GM18858 (cell line): ENCODE measurements at regions not wholly inside any gene's neighbourhood (a gene's known extent, or its start where the extent isn't known, plus 50 kb on each side); places are given as distances from the start of the nearest gene placed in this dataset.
"Not testable (repeated sequence)": the region's sequence is repeated elsewhere in the genome, so short reads cannot be mapped to it uniquely, and the experiment has no call there.

Experiments used
- ATAC-seq: cut with Tn5 transposase; IDR thresholded peaks from one replicate; pipeline ENCODE4 v1.9.1; 2021; ENCODE audit not compliant: unreplicated experiment

DNA sequence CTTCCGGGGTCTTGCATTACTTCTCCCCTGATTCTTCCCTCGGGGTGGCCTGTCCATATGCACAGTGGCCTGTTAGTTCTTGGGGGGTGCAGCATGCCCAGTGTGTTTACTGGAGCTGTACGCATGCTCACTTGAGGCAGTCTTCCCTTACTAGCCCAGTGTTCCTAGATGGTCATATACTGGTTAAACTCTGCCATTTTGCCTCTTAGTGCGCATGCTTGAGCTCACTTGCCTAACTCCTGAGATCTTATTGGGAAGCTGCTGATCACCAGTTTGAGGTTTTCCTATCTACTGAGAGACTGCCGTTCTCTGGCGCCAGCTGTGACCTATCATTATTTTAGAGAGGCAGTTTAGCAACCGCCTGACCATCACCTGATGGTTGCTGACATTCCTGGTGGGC is 571.2 kb downstream of the ADCYAP1 start:
- no peak for ATAC-seq

DNA sequence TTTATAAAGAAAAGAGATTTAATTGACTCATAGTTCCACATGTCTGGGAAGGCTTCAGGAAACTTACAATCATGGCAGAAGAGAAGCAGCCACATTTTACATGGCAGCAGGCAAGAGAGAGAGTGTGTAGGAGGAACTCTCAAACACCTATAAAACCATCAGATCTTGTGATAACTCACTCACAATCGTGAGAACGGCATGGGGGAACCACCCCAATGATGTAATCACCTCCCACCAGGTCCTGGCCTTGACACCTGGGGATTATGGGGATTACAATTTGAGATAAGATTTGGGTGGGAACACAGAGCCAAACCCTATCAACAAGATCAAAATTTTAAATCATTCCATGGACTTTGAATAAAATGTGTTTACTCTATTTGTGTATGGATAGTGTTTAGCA is 575.6 kb downstream of the ADCYAP1 start:
- no peak for ATAC-seq

DNA sequence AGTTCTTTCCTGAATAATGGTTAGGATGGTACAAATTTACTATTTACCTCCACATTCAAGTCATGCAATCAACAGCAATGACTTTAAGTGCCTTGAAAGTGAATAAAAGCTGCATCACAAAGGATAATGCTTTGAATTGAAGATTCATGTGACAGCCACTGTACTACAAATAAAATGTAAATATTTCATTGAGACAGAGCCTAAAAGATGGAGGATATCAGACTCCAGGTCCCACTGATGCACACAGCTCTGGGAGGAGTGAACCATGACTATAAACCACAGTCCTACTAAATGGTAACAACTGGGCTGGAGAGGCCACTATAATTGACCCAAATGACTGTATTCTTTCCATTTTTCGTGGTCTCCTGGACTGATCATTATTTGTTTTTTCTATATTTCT is 576.9 kb downstream of the ADCYAP1 start:
- ATAC-seq, result no peak

DNA sequence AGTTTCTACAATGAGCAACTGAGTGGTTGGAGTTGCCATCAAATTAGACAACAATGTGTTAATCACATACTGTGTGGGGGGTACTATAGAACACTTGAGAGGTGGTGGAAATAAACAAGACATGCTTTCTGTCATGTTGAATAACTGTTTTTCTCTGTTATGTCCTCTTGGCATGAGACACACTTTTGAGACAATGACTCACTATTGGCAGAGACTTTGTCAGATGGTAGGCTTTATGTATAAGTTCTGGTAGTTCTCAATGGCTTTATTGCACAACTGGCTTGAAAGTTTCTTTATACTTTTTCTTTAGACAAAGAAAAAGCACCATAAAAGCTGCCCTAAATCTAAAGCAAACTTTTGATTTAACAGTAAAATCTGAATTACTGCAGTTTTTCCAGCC is 578.7 kb downstream of the ADCYAP1 start:
- ATAC-seq, result no peak

DNA sequence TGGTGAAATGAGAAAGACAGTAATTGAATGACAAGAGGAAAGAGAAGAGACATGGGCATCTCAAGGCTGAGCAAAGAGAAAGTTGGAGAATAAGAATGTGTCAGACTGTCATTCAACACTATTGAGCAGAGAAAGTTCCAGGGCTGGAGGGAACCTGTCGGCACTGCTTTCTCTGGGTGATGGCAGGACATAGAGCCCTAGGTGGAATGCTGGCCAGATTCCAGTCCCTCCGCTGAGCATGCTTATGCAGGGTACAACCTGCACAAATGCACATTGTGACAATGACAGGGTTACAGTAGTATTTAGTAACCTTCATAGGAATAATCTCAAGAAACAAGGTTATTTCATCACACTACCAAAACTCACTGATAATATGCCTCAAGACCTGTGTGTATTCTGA is 582.8 kb downstream of the ADCYAP1 start:
- ATAC-seq, result no peak

DNA sequence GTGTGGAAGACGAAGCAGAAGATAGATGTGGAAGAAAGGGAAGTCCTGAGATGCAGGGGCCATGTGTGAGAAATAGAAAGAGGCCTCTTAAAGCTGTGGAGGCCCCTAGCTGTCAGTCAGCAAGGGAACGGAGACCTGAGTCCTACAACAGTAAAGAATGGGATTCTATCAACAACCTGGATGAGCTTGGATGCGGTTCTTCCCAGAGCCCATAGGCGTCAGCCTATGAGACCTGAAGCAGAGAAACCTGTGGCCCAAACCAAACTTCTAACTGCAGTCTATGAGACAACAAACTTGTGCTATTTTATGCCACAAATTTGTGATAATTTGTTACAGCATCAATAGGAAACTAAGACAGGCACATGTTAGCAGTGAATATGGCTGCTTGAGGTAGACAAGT is 583.7 kb downstream of the ADCYAP1 start:
- no peak for ATAC-seq

DNA sequence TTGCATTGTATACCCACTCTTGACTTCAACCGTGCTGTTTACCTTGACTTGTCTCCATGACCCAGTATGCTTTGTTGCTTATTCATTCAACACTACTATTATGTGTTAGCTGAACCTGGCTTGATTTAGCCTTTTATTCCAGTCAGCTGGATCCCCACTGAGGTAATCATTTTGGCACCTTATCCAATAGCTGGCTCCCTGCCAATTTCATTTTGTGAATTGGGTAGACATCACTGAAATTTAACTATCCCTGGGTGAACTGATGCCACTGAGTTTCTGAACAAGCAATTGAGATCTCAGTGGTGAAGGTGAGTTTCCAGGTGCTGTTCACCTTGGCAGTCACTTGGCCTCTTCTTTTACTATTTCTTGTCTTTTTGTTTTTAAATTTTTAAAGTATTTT is 584.3 kb downstream of the ADCYAP1 start:
- no peak for ATAC-seq

DNA sequence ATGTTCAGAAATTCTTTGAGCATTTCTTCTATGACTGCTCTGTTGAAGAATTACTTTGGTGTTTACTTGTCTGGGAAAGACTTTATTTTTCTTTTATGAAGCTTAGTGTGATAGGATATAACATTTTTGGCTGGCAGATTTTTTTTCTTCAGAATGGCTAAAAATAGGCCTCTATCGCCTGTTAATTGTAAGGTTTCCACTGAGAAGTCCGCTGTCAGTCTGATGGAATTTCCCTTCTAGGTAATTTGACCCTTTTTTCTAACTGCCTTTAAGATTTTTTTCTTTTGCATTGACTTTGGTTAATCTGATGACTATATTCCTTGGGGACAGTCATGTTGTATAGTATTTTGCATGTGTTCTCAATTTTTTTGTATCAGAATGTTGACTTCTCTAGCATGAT is 590.7 kb downstream of the ADCYAP1 start:
- ATAC-seq, result no peak

DNA sequence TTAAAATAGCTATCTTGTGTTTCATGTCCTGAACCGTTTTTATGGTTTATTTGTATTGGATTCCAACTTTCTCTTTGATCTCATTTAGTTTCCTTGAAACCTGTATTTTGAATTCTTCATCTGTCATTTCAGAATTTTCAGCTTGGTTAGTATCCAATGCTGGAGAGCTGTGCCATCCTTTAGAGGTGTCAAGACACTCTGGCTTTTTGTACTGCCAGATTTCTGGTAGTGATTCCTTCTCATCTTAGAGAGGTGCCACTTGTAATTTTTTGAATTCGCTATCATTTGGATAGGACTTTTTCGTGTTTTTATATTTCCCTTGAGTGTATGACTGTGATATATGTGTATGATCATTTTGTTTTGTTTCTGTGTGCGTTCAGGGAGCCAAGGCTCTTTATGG is 591.4 kb downstream of the ADCYAP1 start:
- ATAC-seq, result no peak

DNA sequence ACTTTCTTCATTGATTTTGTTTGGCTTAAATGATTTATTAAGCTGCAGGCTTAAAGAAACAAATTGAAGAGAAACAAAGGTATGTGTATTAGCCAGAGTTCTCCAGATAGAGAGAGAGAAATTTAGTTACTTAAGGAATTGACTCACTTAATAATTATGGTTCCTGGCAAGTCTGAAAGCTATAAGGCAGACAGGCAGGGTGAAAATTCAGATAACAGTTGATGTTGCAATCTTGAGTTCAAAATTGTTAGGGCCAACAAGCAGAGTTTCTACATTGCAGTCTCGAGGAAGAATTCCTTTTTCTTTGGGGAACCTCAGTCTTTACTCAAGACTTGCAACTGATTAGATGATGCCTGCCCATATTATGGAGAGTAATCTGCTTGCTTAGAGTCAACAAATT is 593.5 kb downstream of the ADCYAP1 start:
- no peak for ATAC-seq

DNA sequence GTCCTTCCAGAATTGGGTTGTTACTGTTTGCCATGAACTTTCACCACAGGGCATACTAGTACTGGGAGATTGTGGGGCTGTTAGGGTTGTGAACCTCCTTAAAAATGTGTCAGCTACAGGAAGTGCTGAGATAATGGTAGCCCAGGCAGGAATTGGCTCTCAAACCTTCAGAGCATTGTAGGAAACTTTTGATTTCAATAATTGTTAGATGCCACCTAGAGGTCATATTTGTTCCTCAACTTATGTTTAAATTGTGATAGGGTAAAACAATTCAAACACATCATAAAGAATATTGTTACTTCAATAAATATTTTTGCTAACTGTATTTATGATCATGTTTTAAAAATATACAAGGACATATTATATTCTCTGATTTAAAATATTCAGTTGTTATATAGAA is 594.6 kb downstream of the ADCYAP1 start:
- ATAC-seq, result no peak

DNA sequence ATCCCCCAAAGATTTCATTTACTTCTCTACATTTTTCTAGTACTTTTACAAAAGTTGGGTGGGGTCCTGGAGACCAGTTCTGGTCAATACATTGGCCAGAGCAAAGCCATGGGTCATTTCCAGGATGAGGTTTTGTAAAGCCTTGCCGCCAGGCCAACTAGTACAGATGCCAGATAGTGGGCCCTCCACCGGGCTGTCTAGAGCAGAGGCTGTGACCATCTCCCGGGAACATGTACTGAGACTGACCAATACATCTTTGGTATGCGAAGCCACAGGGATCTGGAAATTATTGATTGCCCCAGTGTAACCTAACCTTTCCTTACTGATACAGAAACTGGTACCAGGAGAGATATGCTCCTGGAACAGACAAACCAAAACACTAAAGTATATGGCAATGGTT is 599.2 kb downstream of the ADCYAP1 start:
- no peak for ATAC-seq

DNA sequence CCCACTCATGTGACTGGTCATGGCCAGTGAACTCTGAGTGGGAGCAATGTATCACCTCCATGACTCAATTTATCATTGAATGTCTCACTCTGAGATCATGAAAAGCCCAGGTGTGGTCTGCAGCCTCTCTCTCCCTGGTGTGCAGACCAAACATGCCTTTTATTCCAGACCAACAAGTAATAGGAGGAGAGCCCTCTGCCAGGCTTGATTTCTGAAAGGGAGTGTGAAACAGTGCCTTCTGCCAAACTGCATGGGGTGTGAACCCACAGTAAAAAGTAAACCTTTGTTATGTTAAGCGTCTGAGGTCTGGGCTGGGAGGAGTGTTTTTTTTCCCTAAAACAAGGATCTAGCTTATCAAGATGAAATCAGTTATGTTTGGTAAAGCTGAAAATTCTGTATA is 601.2 kb downstream of the ADCYAP1 start:
- ATAC-seq, result no peak

DNA sequence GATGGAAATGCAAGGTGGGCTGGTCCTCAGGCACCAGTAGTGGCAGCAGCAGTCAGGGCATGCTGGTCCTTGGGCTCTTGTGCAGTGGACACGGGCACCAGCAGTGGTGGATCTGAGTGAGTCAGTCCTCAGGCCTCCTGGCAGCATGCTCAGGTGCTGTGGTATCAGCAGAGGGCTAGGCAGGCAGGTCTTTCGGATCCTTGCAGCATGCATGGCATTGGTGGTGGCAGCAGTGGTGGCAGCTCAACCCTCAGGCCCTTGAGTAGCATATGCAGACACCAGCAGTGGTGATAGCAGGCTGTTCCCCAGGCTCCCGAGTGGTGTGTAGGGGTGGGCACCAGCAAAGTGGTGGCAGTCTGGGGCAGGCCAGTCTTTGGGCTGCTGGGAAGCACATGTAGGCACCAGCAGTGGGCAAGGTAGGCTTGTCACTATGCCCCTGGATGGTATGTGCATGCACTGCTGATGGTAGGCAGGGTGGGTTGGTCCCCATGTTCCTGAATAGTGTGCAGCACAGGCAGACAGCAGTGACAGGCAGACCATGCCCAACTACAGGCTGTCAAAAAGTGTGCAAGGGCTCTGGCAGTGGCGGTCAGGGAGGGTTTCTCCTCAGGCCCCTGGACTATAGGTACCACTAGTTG is 606.0 kb downstream of the ADCYAP1 start:
- no peak for ATAC-seq

DNA sequence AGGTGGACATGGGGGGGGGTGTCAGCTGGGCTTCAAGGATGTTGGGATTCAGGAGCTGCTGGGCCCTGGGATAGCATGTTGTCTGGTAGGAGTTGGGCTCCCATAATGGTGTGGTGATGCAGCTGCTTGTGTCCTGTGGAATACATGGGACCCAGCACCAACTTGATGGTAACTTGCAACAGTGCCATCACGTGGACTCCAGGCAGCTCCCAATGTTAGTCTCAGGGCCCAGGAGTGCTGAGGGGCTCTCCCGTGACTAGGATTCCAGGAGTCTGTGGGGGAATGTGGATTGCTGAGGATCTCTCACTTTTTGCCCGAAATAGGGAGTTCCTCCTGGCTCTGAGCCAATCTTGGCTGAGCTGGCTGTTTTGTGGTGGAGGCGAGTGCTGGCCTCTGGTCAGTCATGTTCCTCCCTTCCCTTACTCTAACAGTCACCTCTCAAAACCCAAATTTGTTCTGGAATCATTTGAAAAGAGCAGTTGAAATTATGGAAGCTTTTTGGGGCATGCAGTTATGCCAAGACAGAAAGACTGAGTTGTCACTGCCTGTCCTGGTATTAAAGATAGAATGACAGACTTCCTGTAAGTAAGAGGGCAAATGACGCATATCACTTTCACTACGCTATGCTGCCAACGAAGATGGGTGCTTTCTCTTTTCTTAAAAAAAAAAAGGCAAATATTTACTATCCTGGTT is 607.1 kb downstream of the ADCYAP1 start:
- no peak for ATAC-seq

DNA sequence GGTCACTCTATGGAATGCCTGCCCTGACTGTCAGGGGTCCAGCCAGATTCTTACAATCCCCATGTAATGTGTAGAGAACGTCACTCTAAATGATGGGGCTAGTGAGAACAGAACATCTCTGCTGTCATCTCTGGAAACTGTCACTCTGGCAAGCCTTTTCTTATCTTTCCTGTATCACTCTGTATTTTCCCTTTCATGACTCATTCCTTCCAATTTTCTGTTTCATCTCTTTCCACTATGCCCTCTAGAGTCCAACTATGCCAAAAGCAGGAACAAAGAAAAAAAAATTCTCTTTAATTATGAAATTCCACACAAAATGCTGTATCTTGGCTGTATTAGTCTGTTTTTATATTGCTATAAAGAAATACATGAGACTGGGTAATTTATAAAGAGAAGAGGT is 608.8 kb downstream of the ADCYAP1 start:
- ATAC-seq, result no peak

DNA sequence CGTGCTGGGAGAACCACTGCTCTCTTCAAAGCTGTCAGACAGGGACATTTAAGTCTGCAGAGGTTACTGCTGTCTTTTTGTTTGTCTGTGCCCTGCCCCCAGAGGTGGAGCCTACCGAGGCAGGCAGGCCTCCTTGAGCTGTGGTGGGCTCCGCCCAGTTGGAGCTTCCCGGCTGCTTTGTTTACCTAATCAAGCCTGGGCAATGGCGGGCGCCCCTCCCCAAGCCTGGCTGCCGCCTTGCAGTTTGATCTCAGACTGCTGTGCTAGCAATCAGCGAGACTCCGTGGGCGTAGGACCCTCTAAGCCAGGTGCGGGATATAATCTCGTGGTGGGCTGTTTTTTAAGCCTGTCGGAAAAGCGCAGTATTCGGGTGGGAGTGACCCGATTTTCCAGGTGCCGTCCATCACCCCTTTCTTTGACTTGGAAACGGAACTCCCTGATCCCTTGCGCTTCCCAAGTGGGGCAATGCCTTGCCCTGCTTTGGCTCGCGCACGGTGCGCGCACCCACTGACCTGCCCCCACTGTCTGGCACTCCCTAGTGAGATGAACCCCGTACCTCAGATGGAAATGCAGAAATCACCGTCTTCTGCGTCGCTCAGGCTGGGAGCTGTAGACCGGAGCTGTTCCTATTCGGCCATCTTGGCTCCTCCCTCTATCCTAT is 617.0 kb downstream of the ADCYAP1 start:
- not testable (repeated sequence) for ATAC-seq

DNA sequence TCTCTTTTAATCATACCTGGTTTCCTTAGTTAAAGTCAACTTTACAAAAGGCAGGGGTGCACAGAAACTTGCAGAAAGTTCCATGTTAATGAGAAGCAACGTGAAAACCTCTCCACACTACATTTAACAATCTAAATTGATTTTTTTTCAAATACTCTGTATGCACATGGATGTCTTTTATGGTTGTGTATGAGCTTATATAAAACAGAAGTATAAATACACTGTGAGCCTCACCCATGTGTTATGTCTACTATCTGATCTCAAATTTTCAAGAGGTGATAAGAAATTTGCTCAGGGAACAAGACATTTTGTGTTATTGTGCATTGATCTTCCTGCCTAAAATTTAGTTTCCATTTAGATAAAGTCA is 617.6 kb downstream of the ADCYAP1 start:
- ATAC-seq, result no peak

DNA sequence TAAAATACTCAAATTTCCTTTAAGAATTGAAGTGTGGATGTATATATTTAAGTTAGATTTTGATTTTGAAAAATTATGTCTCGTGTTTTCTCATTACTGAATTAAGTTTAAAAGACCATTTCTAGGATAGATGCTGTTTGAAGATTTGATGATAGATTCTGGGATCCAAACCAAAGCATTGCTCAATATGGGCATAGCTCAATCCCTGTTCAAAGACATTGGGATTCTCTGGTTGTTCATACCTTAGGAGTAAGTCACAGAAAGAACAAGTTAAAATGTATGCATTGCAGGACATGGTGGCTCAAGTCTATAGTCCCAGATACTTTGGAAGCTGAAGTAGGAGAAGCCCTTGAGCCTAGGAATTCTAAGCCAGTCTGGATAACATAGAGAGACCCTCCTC is 622.3 kb downstream of the ADCYAP1 start:
- no peak for ATAC-seq

DNA sequence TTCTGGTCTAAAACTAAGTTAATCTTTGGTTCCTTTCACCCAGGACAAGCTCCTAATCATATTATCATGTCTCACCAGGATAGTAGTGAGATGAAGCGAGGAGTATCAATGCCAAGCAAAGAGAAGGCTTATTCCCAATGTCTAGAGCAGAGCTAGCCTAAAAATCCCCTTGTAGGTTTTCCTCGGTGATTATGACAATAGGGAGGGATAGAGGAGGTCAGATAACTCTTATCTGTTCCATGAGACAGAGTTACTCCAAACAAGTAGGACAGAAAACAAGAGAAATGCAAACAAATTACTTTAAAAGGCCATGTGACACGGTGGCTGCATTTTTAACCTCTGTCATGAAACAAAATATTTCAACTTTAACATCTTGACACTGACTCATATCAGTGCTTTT is 623.1 kb downstream of the ADCYAP1 start:
- ATAC-seq, result no peak

DNA sequence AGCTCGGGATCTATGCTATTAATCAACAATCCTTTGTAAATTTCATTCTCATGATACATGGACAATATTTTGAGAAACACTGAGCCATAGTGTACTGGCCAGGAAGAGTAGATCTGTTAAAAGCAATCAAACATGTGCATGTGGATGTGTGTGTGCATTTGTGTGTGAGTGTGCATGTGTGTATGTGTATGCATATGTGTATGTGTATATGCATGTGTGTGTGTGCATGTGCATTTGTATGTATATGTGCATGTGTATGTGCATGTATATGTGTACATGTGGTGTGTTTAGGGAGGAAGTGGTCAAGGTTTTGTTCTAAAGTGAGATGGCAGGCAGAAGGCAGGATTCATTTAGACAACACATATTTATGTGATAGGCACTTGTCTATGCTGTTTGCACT is 623.8 kb downstream of the ADCYAP1 start:
- no peak for ATAC-seq

DNA sequence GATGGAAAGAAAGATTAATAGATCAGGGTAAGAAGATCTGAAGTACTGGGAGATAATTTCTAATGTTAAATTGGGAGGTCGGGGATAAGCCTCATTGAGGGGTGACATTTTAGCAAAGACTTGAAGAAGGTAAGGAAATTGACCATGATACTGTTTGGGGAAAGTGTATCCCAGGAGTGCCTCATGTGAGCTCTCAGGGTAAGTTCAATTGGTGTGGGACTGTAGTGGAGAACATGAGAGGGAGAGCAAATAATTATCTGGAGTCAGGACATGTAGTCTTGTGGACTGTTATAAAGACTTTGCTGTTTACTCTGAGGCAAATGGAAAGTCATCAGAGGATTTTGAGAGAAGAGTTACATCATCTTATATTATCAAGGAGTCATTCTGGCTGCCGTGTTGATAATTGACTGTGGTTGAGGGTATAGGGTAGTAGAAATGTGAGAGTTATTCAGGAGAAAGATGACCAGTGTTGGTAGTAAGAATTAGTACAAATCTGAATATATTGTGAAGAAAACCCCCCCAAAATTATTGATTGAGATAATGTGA is 624.4 kb downstream of the ADCYAP1 start:
- no peak for ATAC-seq
